Kidney capillary endothelial cell (primary cell): ENCODE measurements at regions not wholly inside any gene's neighbourhood (a gene's known extent, or its start where the extent isn't known, plus 50 kb on each side); places are given as distances from the start of the nearest gene placed in this dataset.

Experiments
- DNase-seq: peaks from one replicate; pipeline ENCODE4 v3.0.0-alpha.2; 2018; ENCODE audit warnings: low spot score

- no peak for DNase-seq
Observed at GRCh38 chr18:72692086-72692485, 147.9 kb upstream of the CBLN2 start.

- DNase-seq, result no peak
Observed at GRCh38 chr18:72687736-72688135, 143.6 kb upstream of the CBLN2 start.

GRCh38 chr18:72675394-72675793 lies 131.3 kb upstream of the CBLN2 start:
- DNase-seq, result no peak

GRCh38 chr18:72674710-72675109 lies 130.6 kb upstream of the CBLN2 start:
- no peak for DNase-seq

- DNase-seq, result no peak
Observed at GRCh38 chr18:72673242-72673641, 129.1 kb upstream of the CBLN2 start.

GRCh38 chr18:72672364-72673184 lies 128.4 kb upstream of the CBLN2 start:
- DNase-seq, result peak; percentile 27

- no peak for DNase-seq
Observed at GRCh38 chr18:72667932-72668331, 123.8 kb upstream of the CBLN2 start.

- peak; percentile 15 for DNase-seq
Observed at GRCh38 chr18:72652990-72653593, 109.0 kb upstream of the CBLN2 start.

- DNase-seq, result no peak
Observed at GRCh38 chr18:72651033-72651432, 106.9 kb upstream of the CBLN2 start.

GRCh38 chr18:72648481-72648960 lies 104.4 kb upstream of the CBLN2 start:
- no peak for DNase-seq

GRCh38 chr18:72648079-72648478 lies 103.9 kb upstream of the CBLN2 start:
- no peak for DNase-seq

GRCh38 chr18:72640557-72640956 lies 96.4 kb upstream of the CBLN2 start:
- no peak for DNase-seq

GRCh38 chr18:72638376-72638775 lies 94.2 kb upstream of the CBLN2 start:
- DNase-seq, result no peak

- DNase-seq, result no peak
Observed at GRCh38 chr18:72637721-72638120, 93.6 kb upstream of the CBLN2 start.

GRCh38 chr18:72637299-72637698 lies 93.2 kb upstream of the CBLN2 start:
- DNase-seq, result no peak

- no peak for DNase-seq
Observed at GRCh38 chr18:72636611-72637010, 92.5 kb upstream of the CBLN2 start.

- DNase-seq, result no peak
Observed at GRCh38 chr18:72634500-72634899, 90.4 kb upstream of the CBLN2 start.

- DNase-seq, result no peak
Observed at GRCh38 chr18:72630991-72631390, 86.8 kb upstream of the CBLN2 start.

- DNase-seq, result no peak
Observed at GRCh38 chr18:72623444-72623843, 79.3 kb upstream of the CBLN2 start.

GRCh38 chr18:72613534-72613930 lies 69.4 kb upstream of the CBLN2 start:
- DNase-seq, result peak; percentile 47

GRCh38 chr18:72612894-72613533 lies 68.9 kb upstream of the CBLN2 start:
- no peak for DNase-seq

- no peak for DNase-seq
Observed at GRCh38 chr18:72605376-72605775, 61.2 kb upstream of the CBLN2 start.

- no peak for DNase-seq
Observed at GRCh38 chr18:72601944-72602343, 57.8 kb upstream of the CBLN2 start.
